SK-MEL-5 (cell line): ENCODE measurements at regions not wholly inside any gene's neighbourhood (a gene's known extent, or its start where the extent isn't known, plus 50 kb on each side); places are given as distances from the start of the nearest gene placed in this dataset.
"Not testable (repeated sequence)": the region's sequence is repeated elsewhere in the genome, so short reads cannot be mapped to it uniquely, and the experiment has no call there.

ENCODE experiments used
- DNase-seq: peaks from one replicate; pipeline ENCODE4 v3.0.0-alpha.2; 2016; ENCODE audit warnings: low read depth, low spot score
- in situ Hi-C: cut with HindIII; loops from 2 replicates; pipeline ENCODE4 v1.10.0; 2016; ENCODE audit warnings: low sequenced_read_pairs, high pct_unique_total_duplicates, low pct_unique_long_range_greater_than_20kb

DNA sequence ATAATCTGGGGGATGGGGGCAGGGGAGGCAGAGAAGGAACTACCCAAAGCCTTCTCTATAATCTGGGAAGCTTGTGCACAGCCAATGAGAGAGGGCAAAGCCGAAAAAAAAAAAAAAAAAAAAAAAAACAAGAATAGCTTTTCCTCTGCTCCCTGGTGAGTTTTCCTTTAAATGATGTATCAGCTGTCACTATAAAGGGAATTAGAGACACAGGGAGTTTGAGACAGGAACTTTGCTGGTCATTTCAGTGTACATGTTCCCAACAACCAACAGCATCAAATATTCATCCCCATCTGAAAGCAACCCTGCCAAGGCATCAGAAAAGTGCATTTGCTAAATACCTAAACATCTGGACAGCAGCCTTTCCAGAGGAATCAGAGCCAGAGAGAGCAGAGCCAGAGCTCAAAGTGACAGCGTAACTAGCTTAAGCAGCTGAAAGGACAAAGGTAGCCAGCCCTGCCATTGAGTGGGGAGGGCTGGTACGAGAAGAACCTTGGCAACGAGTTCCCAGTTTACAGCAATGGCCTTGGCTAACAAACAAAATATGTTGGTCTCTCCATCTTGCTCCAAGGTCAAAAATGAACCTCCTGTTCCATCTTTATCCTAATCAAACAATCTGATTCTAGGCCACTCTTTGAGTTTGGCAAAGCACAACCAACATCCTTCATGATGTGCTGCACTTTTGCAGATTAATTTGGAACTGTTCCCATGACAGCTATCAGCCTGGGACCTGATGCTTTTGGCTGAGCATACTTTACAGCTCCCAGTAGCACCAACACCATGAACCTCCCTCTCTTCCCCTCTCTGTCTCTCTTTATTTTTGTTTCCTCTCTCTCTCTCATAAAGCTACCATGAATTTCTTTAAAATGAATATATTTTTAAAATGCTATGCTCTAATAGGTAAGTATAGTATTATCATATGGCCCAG lies 143.7 kb upstream of the GNAO1 start:
- in situ Hi-C loops, result no loop called here
- no peak for DNase-seq

DNA sequence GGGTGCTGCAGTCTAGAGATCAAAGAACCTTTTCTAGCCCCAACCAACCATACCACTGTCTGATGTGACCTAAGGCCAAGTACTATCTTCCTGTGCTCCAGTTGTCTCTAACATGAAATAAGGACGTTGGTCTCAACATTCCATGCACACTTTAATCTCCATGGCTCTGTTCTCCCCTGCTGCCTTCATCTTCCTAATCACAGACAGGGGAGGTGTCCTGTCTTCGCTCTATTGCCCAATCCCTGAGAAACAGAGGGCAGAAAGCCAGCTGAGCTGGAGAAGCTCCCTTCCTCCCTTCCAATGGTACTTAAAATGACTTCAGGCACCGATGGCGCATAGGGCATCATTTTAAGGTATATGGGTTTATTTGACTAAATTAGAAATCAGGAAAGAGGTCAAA lies 148.9 kb upstream of the GNAO1 start:
- DNase-seq, result no peak
- in situ Hi-C loops, result no loop called here

DNA sequence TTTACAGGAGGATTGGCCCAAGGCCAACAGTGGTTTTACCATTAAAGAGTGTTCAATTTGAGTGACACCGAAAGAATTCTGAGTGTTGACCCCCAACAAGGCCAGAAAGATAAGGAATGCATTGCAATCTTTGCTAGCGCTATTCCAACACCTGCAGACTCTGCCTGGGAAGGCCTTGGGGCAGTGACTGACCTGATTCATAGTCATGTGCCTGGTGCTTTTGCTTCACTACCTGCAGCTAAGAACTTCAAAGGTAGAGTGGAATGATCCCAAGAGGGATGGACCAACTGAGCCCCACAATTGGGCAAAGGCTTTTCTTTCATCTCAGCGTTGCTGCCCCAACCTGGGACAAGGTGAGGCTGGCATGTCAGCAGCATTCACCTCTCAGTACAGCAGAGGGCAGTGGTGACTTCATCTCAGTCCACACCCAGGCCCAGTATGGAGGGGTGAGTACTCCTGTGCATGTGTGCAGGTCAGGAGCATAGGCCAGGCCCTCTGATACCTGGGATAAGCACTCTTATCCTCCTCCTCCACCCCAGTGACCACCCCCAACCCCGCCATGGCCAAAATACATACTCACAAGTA lies 149.6 kb upstream of the GNAO1 start:
- peak; percentile 60 for DNase-seq

DNA sequence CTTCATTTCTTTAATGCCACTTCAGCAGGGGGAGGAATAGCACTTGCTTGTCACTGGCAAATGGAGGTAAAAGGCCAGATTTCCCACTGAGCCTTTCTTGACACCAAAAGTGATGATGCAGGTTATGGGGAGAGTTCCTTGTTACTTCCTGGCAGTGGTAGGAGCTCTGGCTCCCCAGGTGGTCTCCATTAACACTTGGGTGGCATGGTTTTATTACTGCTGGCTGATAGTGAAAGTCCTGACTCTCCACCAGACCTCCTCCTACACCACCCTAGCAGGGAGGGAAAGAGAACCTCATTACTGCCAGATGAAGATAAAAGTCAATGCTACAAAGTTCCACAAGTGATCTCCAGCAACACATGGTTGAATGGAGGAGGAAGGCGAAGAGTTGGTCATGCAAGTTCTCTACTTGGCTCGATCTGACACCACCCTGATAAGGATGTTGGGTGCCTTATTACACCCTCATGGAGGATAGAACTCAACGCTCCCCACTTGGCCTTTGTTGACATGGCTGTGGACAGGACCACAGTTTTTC lies 152.7 kb upstream of the GNAO1 start:
- DNase-seq, result no peak
- in situ Hi-C loops, result no loop called here

More for the DNA sequence above, 149.6 kb upstream of the GNAO1 start:
- in situ Hi-C loops, result no loop called here

DNA sequence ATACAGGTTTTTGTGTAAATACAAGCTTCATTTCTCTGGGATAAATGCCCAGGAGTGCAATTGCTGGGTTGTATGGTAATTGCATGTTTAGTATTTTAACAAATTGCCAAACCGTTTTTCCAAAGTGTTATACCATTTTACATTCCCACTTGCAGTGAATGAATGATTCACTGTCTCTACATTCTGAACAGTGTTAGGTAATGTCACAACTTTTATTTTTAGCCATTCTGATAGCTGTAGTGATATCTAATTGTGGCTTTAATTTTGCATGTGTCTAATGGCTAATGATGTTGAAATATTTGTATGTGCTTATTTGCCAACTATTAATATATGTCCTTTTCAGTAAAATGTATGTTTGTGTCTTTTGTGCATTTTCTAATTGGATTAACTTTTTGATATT lies 156.9 kb upstream of the CES5A start:
- in situ Hi-C loops, result no loop called here
- DNase-seq, result no peak

DNA sequence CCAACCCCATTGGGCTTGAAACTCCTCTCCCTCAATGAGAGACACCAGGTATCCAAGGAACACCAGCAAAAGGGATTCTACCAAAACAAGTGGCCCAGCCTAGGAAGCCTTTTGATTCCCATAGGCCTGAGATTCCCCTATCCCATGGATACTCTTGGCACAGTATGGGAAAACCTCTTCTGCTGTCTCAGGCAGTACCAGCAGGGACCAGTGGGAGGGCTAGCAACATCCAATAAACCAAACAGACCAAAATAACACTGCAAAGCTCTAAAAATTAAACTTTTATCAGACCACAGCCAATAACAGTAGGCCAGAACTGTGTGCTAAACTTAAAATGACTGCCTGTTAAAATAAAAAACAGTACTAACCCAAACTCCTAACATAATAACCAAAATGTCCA lies 153.9 kb upstream of the CES5A start:
- no peak for DNase-seq
- in situ Hi-C loops, result no loop called here

DNA sequence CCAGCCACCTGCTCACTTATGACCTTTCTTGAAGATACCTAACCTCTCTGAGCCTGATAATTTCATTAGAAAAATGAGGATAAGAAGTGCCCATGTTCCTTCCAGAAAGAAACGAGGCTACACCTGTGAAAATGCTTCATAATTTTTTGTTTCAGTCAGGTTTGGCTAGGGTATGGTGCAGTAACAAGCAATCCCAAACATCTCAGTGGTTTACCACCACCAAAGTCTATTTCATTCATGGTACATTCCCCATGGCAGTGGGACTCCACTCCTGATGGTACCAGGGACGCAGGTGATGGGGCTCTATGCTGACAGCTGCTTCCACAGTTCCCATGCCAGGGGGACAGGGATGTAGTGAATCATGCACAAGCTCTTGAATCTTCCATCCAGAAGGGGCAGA lies 147.6 kb upstream of the CES5A start:
- in situ Hi-C loops, result no loop called here
- no peak for DNase-seq

DNA sequence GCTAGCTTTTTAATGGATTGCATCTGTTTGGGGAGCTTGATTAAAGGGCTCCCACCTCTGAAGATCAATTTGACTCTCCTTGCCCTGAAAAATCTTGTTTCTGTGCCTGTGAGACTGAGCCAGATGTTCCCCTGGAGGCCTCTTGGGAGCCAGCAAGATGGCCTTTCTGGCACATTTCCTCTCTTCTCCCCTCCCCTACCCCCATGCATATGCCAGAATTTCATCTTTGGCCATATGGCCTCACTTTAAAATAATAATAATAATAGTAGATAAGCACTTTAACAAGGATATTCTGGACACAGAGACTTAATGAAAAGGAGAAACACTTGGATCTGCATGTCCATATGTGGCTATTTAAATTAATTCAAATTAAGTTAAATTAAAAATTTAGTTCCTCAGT lies 144.1 kb upstream of the CES5A start:
- no peak for DNase-seq
- in situ Hi-C loops, result no loop called here

DNA sequence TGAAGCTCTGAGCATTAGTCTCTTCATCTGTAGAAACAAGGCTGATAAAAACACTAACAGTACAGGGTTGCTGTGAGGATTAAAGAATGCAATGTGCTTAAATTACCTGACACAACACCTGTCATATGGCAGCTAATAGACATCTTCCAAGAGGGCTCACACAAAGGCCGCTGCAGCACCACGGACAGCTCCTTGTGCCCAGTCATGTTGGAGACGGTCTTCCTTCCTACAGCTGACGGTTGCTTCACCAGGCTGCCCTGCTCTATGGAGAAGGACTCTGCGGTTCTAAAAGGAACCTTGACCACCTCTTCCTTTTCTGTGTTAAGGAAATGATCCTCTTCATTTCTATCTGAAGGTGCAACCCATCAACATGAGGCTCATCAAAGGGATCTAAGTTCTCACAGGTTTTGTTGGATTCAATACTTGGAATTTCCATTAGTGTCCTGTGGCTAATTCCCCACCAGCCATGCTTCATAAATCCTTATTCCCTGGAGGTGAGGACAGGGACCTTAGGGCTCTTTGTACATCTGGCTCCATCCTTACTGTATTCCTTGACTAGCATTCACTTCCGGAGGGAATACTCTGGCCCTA lies 138.9 kb upstream of the CES5A start:
- peak; percentile 36 for DNase-seq
- in situ Hi-C loops, result no loop called here

DNA sequence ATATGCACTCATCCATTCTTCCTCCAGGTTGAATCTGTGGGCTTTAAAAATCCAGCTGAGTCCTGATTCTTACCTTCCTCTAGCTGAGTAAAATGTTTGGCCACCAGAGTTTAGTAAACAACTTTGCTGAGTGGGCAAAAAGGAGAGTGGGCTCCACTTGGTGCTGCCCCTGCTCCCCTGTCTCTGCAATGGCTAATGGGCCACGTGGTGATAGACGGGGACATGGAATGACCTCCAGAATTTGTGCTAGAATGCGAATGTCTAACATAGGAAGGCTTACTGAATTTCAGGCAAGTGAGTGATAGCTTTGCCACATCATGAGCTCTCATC lies 137.3 kb upstream of the CES5A start:
- in situ Hi-C loops, result no loop called here

DNA sequence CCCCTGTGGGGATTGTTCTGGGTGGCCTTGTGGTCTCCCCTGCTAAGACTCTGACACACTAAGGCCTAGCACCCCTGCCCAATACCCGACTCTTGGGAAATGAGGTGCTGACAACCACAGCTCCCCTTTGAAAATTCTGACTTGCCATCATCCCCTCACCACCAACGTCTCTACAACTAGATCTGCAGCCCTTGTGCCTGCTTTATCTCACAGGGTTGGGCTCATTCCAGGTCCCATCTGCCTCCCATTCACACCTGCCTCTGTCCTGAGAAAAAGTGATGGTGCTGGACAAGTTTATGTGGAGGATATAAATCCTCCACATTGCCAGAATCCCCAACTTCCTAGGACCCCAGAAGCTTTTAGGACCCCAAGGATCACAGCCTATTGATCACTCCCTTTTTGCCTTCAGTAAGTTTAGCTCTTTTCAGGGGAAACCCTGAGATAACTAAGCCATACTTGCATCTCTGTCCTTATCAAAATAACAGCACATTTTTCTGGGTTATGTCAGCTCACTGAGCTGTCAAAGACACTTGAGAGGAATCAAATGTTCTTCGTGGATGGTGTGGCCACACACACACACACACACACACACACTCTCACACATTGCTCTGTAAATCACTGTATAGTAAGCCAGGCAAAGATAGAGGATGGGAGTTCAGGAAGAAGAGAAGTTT lies 136.8 kb upstream of the CES5A start:
- in situ Hi-C loops, result no loop called here
- no peak for DNase-seq

More for the DNA sequence above, 137.3 kb upstream of the CES5A start:
- no peak for DNase-seq

DNA sequence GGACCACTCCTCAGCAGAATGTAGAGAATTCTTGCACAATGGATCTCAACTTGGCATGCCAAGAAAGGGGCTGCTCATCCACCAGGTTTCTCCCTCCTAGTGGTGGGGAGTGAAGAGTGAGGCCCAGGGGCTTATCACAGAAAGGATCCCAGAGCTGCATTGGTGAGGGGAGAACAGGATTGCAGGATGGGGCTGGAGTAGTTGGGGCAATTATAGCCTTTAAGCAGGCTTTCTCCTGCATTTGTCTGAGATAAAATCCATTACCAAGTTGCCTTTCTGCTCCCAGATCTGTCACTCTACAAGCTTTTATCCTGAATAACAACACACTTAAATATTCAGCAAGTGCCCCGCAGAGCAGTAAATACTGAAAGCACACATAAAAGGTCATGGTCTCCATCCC lies 130.8 kb upstream of the CES5A start:
- in situ Hi-C loops, result no loop called here
- DNase-seq, result no peak

DNA sequence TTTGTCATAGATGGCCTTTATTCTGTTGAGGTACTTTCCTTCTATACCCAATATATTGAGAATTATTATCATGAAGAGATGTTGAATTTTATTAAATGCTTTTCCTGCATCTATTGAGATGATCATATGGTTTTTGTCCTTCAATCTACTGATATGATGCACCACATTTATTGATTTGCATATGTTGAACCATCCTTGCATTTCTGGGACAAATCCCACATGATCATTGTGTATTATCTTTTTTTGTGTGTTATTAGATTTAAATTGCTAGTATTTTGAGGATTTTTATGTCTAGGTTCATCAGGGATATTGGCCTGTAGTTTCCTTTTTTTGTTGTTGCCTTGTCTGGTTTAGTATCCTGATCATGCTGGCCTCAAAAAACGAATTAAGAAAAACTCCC lies 124.5 kb upstream of the CES5A start:
- in situ Hi-C loops, result no loop called here
- no peak for DNase-seq

DNA sequence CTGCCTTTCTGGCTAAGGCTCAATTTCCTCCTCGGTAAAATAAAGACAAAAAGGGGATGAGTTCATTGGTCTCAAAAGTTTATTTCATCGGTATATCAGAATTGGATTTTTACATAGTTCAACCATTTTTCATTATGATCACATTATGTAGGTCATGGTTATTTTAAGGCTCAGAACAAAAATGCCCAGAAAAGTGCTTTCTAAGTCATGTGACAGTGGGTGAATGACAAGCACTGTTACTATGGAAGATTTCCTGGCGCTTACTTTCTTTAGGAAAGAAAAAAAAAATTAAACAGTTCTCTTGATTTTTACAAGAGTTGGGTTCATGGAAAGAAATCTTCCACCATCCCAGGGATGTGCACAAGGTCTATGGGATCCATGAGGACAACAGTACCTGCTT lies 117.9 kb upstream of the CES5A start:
- in situ Hi-C loops, result no loop called here

DNA sequence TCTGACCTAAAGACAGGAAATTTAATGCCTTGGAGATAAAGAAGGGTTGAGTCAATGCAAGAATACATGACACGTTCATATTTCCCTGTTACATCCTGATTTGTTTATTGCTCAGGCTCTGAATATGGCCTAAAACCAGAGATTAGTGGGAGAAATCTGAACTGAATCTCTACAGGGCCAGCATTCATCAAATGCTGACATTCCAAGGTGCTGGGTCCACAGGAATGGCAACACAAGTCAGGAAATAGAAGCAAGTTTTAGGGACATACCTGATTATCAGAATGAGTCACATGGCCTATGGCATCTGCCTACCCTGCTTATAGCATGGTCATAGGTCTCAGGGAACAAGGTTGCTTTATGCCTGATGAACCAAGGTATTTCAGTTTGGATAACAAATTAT lies 117.4 kb upstream of the CES5A start:
- in situ Hi-C loops, result no loop called here
- DNase-seq, result no peak

More for the DNA sequence above, 117.9 kb upstream of the CES5A start:
- DNase-seq, result no peak

DNA sequence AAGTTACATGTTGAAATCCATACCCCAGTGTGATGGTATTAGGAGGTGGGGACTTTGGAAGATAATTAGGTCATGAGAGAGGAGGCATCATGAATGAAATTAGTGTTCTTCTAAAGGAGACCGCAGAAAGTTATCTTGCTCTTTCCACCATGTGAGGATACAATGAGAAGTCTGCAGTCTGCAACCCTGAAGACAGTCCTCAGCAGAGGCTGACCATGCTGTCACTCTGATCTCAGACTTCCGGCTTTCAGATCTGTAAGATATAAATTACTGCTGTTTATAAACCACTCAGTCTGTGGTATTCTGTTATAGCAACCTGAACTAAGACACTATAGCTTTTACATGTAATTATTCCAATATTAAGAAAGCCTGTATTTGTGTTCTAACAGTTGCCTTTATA lies 116.7 kb upstream of the CES5A start:
- in situ Hi-C loops, result no loop called here
- peak; percentile 73 for DNase-seq

DNA sequence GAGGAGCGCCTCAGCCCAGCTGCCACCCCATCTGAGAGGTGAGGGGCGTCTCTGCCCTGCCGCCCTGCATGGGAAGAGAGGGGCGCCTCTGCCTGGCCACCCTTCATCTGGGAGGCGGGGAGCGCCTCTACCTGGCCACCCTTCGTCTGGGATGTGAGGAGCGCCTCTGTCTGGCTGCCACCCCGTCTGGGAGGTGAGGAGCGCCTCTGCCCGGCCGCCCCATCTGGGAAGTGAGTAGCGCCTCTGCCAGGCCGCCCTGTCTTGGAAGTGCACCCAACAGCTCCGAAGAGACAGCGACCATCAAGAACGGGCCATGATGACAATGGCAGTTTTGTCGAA lies 114.4 kb upstream of the CES5A start:
- in situ Hi-C loops, result no loop called here

DNA sequence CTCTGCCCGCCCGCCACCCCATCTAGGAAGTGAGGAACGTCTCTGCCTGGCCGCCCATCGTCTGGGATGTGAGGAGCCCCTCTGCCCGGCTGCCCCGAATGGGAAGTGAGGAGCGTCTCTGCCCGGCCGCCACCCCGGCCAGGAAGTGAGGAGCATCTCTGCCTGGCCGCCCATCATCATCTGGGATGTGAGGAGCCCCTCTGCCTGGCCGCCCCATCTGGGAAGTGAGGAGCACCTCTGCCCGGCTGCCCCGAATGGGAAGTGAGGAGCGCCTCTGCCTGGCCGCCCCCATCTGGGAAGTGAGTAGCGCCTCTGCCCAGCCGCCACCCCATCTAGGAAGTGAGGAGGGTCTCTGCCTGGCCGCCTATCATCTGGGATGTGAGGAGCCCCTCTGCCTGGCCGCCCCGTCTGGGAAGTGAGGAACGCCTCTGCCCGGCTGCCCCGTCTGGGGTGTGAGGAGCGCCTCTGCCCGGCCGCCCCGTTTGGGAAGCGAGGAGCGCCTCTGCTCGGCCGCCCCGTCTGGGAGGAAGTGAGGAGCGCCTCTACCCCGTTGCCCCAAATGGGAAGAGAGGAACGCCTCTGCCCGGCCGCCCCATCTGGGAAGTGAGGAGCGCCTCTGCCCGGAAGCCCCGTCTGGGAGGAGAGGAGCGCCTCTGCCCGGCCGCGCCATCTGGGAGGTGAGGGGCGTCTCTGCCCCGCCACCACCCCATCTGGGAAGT lies 113.8 kb upstream of the CES5A start:
- DNase-seq, in situ Hi-C loops: not testable (repeated sequence)

More for the DNA sequence above, 114.4 kb upstream of the CES5A start:
- DNase-seq, result no peak
